NCI-H146 treated with DMSO at 0.1 percent for 48 hours (cell line): ENCODE measurements at regions not wholly inside any gene's neighbourhood (a gene's known extent, or its start where the extent isn't known, plus 50 kb on each side); places are given as distances from the start of the nearest gene placed in this dataset.
"Not testable (repeated sequence)": the region's sequence is repeated elsewhere in the genome, so short reads cannot be mapped to it uniquely, and the experiment has no call there.

Experiments used
- DNase-seq: peaks from one replicate; lab custom pipeline; 2025; ENCODE audit not compliant: unreplicated experiment; lab: John Stamatoyannopoulos, UW

DNA sequence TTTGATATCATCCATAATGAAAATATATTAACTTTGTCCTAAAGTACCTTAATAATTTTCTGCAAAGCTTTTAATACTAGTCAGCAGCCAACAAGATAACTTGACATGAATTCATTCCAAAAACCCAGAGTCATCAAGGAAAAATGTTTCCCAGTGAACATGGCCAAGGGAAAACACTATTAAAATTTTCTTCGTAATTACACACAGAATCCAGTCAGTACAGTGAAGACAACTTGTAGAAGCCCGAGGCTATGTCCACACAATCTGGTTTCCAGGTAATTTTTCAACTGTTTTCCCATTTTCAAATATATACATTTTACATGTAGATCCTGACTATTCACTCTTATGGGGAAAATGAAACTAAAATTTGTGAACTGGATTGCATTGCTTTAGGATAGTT, 600.9 kb downstream of the CDH8 start:
- DNase-seq: no peak

DNA sequence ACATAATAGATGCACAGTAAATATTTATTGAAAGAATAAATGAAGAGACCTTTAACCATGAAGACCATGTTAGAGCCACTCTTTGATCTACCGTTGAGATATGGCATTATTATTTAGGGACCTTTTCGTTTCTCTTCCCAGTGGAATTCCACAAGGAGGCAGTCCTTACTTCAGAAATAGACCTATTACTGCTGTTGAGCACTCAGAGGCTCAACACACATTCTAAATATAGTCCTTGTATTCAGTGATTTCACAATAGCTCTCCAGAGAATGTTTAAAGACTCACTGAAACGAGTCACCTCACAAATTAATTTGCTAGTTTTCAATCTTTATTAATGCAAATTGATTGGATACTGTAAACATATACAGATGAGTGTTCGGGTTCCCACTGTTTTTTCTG, 603.8 kb downstream of the CDH8 start:
- no peak for DNase-seq

DNA sequence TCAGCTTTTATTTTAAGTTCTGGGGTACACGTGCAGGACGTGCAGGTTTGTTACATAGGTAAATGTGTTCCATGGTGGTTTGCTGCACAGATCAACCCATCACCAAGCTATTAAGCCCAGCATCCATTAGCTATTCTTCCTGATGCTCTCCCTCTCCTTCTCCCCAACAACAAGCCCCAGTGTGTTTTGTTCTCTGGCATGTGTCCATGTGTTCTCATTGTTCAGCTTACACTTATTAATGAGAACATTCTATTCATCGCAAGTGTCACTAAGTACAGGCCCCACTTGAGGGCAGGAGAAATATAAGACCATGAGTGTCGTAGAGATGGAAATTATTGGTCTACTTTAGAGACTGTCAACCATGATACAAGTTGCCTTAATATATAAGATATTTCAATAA, 615.1 kb downstream of the CDH8 start:
- DNase-seq: no peak

DNA sequence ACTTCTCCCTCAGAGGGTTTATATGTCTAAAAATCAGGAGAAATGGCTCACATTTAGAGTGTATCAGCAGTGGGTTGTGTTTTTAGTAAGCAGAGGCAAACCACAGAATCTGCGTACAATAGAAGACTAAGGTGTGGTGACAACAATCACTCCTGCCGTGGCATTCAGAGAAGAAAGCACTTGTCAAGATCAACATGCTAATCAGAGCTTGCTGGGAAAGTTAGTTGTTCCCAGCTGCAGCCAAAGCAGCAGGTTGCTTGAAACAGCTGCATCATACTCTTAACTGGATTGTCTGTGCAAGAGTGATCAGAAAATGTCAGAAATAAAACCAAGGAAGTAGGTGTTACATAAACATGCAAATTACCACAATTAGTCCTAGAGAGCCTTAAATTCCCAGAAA, 616.4 kb downstream of the CDH8 start:
- no peak for DNase-seq

DNA sequence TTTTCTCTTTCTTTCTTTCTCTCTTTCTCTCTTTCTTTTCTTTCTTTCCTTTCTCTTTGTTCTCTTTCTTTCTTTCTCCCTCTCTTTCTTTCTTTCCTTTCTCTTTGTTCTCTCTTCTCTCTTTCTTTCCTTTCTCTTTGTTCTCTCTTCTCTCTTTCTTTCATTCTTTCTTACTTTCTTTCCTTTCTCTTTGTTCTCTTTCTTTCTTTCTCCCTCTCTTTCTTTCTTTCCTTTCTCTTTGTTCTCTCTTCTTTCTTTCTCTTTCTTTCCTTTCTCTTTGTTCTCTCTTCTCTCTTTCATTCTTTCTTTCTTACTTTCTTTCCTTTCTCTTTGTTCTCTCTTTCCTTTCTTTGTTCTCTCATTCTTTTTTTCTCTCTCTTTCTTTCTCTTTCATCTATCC, 617.4 kb downstream of the CDH8 start:
- not testable (repeated sequence) for DNase-seq

DNA sequence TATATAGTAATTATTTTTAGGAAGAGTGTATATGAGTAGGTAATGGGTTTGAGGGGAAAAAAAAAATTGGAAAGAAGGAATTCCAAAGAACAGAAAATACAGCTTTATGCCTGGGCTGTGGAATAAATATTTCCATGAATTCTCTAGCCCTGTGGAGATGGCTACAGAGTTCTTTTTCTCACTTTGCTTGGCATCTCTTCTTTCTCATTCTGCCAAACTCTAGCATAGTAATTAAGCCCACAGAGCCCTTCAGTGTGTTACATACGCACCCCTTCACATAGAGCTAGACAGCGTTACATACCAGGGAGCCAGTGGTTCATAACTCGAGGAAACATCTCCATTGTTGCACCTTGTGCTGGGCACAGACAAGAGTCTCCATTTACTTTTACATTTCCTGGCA, 621.1 kb downstream of the CDH8 start:
- DNase-seq: no peak

DNA sequence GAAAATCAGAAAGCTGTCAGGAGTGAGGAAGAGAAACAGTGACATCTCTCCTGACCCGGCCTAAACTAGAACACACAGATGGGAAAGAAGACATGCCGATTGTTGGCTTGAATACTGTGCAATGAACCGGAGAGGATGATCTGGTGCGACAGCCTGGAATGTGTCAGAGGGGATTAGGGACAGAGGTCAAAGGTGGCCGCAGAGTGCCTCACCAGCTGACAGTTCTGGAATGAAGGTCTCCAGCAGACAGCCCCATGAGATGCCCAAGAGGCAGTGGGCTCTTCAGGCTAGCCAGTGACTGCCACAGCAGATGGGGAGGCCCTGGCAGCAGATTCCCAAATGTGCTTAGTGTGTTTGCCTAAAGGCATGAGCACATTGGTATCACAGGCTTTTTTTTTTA, 623.2 kb downstream of the CDH8 start:
- no peak for DNase-seq

DNA sequence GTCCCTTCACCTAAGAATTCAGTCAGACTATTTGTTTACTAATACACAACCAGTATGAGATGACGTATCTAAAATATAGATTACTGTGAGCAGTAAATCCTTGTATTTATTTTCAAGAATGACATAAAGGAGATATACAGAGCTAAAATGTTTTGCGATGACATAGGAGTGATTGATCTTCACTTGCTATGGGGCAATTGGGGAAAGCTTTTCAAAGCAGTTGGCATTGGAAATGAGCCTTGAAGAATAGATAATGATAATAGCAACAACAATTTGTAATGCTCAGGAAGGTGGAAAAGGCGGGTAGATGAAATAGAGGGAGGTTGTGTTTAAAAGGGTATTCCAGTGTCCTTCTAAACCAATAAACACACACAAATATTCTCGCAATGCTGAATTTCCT, 623.7 kb downstream of the CDH8 start:
- no peak for DNase-seq

DNA sequence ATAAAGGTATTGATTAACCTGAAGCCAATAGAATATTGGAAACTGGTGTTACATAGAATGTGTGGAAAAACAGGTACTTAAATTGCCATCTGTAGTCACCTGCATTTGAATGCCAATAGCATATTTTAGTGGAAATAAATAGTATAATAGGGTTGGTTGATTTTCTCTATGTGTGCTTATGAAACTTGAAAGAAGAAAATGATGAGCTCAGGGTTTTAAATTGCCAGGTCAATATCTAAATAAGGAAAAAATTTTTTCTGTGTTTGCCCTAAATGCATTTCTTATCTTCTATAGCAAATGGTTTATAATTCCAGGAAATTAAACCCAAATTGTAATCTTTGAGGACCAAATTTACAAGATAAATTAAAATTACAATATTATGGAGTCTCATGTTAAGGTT, 626.6 kb downstream of the CDH8 start:
- no peak for DNase-seq

DNA sequence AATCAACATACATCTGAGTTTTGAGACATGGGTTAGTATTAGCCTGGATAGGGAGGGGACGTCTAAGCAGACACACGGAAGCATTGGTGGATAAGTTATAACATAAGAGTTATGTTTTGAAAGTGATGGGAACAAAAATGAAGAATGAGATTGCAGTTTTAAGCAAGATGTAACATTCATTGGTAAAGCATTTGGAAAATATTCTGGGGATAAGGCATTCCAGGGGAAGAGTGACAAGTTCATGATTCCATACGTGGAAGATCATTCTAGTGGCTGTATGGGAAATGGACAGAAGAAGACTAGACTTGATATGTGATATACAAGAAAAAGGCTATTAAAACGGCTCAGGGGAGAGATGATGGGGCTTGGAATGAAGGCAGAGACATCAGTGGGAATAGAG, 632.9 kb downstream of the CDH8 start:
- no peak for DNase-seq

DNA sequence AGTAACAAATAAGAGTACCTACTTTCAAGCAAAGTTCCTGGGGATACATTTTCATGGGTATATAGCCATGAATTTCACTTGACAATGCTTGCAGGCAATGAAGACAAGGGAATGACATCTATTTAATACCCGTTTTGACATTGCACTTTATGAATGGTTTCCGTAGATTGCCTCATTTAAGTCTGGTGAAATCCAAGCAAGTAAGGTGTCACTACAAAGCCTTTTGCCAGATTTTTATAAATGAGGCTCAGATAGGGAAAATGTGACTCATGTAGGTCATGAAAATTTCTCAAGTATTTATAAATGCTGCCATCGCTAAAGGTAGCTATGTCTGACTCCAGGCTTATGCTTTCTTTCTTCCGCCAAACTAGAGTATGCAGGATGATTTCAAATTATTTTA, 644.3 kb downstream of the CDH8 start:
- DNase-seq: no peak

DNA sequence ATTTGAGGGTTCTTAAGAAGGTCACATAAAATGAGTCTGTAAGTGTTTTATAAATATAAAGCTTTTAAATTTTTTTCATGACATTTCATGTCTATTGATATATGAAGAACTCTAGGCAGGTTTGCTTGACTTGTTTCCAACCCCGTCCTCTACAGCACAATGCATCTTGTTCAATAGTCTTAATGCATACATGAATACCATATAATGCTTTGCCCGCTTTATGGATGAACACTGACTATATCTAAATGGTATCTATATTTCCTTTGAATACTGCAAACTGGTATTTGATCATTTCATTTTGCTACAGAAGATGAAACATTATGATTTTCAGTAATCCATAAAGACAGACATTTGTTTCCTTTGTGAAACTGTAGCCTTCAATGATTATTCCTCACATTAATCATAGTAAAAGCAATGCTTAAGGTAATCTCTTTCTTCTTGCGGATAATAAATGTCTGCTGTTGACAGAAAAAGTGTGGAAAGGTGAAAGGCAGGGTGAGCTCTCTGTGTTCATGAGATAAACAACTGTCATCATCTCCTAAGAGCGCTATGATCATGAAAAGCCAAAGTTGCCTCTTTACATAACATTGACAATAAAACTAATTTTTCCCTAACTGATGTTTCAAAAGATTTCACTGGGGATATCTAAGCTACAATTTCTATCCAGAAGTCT, 645.1 kb downstream of the CDH8 start:
- DNase-seq: no peak

DNA sequence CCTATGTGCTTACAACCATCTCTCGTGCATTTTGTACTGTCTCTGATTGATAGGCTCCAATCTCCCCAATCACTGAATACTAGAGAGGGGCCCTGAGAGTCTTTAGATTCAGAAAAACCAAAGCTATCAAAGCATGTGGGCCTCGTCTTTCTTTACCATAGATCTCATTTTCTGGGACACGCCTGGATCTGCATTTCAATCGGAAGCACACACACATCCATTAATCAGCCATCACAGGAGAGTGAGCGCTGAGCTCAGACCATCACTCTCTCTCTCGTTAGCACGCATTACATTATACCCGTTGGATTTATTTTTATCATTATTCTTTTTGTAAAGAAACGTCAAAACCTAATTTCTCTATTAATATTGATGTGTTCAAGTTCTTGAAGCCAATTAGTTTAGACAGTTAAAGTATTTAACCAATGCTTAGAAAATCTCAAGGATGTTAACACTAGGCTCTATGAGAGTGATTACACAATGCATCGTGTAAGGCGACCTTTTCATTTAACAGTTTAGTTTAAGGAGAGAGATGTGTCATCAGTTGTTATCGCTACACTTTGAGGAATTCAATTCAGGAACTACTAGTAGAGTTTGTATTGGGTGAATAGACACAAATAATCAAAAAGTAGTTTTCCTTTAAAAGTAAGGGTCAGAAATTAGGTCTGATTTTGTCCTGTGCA, 650.7 kb downstream of the CDH8 start:
- DNase-seq: no peak

DNA sequence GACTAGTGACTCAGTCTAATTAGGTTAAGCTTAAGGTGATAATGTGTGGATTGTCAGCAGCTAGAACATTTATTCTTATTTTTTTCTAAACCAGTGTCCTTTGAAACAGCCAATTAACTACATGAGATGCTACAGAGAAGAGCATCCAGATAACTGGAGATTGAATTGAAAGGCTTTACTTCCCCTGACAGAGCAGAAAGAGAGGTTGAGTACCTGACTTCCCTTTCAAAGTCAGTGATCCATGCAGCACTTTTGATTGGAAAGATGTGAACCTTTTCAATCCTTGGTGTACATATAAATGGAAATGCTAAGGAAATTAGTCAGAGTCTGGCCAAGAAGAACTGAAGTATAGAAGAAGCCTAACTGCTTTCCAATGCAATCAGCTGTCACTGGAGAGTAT, 653.8 kb downstream of the CDH8 start:
- DNase-seq: no peak

DNA sequence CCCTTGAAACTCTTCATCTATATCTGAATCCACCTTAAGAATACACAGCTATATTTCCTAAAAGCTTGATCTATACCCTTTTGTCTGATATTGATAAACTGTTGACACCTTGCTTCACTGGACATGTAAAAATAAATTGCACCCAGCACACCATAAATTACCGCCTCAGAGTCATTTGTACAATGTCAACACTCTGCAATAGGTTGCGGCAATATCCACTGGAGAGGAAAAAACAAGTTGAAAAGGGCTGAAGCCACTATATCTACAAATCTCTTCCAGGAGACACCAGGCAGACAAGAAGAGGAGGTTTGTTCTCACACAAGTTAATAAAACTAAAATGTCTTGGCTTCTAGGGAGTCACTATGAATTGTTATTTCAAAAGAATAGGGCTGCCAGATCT, 656.9 kb downstream of the CDH8 start:
- no peak for DNase-seq

DNA sequence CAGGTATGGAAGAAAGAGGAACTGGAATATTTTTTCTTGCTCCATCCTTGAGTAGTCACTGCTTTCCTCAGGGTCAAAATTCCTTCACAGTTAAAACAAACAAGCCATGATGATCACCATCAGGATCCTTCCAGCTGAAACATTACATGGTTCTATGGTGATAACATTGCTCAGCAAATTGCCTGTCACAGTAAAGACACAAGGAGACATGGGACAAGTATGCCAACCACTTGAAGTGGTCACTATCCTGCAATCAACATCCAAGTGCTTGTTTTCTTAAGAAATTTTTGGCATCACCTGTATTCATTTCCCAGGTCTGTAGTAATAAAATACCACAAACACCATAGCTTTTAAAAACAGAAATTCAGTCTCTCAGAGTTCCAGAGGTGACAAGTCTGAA, 662.2 kb downstream of the CDH8 start:
- no peak for DNase-seq

DNA sequence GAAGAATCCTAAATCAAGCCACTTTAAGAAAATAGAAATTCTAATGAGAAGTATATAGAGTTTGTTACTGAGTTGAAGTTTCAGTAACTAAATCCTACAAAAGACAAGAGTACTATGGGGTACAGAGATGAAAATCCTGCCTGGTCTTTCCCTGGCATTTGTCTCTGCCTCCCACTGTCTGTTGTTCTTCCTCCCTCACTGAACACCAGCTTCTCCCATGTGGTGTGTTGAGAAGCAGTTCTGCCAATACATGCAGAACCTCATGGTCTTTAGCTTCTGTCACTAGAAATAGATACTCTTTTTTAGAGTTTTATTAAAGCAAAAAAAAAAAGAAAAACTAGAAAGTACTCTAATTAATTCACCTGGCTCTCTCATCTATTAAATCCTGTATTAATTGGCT, 664.4 kb downstream of the CDH8 start:
- DNase-seq: no peak

DNA sequence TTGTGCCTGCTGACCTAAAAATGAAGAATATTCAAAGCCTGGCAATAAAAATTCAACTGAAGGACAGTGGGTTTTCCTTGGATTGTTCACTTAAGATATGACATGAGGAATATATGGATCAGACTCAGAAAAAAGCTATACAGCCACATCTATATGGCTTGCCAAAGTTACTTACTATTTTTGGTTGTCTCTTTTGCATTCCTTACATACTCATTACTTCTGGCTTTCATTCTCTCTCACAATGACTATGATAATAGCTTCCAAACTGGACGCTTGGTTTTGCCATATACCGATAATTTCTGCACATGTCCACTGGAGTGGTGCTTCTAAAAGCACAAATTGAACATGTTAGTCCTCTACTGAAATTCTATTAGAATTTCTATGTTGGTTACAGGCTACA, 664.9 kb downstream of the CDH8 start:
- no peak for DNase-seq

DNA sequence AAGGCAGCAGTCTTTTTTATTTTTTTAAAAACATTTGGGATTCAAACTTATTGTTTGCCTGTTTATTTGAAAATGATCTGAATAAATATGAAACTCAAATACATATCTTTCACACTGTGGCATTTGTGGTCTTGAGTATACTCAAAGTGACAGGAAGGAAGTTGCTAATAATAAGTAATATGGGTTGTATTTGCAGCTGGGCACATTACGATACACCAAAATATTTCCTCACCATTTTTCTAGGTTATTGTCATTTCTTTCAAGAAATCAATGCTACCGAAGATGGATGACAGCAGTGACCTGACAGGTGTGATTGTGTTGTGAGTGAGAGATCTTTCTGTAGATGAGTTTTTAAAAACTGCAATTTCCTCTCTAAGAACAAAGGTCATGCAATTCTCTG, 665.7 kb downstream of the CDH8 start:
- DNase-seq: no peak

DNA sequence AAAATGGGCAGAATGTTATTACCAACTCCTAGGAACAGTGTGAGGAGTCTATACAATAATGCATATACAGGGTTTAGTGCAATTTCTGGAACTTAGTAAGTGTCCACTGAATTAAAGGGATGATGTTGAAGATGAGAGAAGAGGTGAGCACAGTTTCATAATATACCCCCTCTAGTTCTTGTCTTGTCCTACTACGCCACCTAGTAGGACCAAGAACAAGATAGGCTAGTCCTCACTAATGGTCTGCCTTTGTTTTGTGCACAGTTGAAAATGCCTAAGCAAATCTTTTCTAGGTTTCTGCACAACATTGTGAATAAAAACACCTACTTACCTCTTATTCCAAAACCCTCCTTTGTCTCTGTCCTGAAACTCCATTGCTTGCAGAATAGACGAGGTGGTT, 670.2 kb downstream of the CDH8 start:
- no peak for DNase-seq

DNA sequence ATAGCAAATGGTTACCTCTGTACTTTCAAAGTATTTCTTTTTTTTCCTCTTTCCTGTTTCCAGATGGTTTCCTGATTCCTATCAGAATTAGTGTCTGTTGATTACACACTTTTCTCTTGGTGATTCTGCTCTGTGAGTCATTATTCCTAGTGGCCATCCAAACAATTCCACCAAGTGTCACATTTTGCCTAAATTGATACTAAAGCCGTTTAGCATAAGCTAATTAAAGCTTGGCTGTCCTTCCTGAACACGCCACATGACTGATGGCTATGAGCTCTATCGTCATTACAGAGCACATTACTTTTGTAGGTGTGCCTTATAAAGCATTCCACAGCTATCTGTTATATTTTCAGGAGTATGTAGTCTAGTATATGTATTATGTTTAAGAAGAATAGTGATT, 671.2 kb downstream of the CDH8 start:
- DNase-seq: no peak

DNA sequence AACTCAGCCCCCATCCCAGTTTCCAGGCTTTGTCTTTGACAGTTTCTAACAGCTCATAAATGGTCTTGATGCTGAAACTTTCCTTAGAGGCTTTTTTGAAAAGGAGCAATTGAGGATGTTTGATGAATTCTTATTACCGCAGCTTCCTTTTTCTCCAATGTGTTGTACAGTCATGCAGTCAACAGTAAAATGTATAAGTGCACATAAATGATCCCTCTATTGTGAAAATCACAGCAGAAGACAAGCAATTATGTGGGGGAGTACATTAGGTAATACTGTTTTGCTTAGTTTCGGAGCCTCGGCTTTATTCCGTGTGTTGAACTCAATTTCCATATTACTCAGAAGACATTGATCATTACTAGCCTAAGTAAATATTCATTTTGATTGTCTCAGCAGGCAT, 673.7 kb downstream of the CDH8 start:
- peak; percentile 61 for DNase-seq

DNA sequence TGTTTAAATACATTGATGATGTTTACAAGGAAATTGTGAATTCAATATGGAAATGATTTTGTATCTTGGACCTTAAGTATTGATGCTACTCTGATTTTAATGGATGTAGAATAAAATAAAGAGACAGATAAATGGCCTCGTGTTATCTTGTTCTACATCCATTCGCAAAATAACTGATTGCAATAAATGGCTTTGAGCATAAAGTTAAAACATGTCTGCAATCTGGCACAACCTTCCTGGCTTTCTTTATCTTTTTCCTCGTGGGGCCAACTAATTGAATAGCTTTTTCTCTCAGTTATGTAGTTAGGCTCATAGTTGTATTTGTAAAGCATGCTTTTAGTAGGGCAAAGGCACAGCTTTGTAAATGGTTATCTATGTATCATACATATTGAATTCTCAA, 691.4 kb downstream of the CDH8 start:
- no peak for DNase-seq
